PC-9 (cell line): ENCODE measurements at regions not wholly inside any gene's neighbourhood (a gene's known extent, or its start where the extent isn't known, plus 50 kb on each side); places are given as distances from the start of the nearest gene placed in this dataset.

Experiments
- BruUV-seq: library from RNA; stranded (reverse); fragments of 400-500 nt; replicated peaks from 2 replicates; lab custom pipeline; 2021; lab: Mats Ljungman, UMichigan
- CTCF ChIA-PET: fragments of 300-600 bp; sonication (Branson Sonifier 250); formaldehyde crosslinking; loops from one replicate; lab custom pipeline; 2022; ENCODE audit warnings: antibody characterized with exemption; lab: Charles Lee
- POLR2A ChIA-PET: fragments of 300-600 bp; sonication (Branson Sonifier 250); formaldehyde crosslinking; loops from one replicate; lab custom pipeline; 2022; ENCODE audit warnings: antibody characterized with exemption; ENCODE audit not compliant: unreplicated experiment; lab: Charles Lee
- DNase-seq, 2 experiments: peaks; one replicate each; pipeline versions ENCODE4 v3.0.0 to v3.0.0-alpha.2; 2015 to 2022; ENCODE audit warnings: mixed read lengths in 1 of 2
- H2AFZ ChIP-seq: fragments of 200-600 bp; sonication (generic); 2 replicates; pipeline ENCODE4 v1.8.1; 2017; ENCODE audit warnings: antibody characterized with exemption
- H3F3A ChIP-seq: fragments of 200-600 bp; sonication (generic); 2 replicates; pipeline ENCODE4 v1.8.1; 2017; ENCODE audit warnings: antibody characterized with exemption, mild to moderate bottlenecking, low read depth; ENCODE audit not compliant: insufficient read depth
- H3K27ac ChIP-seq: fragments of 200-600 bp; sonication (generic); 2 replicates; pipeline ENCODE4 v1.6.1; 2016; ENCODE audit warnings: mixed run types
- H3K27me3 ChIP-seq: fragments of 200-600 bp; sonication (generic); 2 replicates; pipeline ENCODE4 v1.6.1; 2016; ENCODE audit warnings: low read depth, mixed run types; ENCODE audit not compliant: insufficient read depth
- H3K36me3 ChIP-seq: fragments of 200-600 bp; sonication (generic); 2 replicates; pipeline ENCODE4 v1.6.1; 2016; ENCODE audit warnings: low read depth, mixed run types
- H3K4me1 ChIP-seq: fragments of 200-600 bp; sonication (generic); replicated peaks from 2 replicates; pipeline ENCODE4 v1.6.1; 2016; ENCODE audit warnings: mixed run types; ENCODE audit not compliant: insufficient read depth
- H3K4me2 ChIP-seq: fragments of 200-600 bp; sonication (generic); 2 replicates; pipeline ENCODE4 v1.6.1; 2017; ENCODE audit warnings: mixed run types
- H3K4me3 ChIP-seq: fragments of 200-600 bp; sonication (generic); 2 replicates; pipeline ENCODE4 v1.6.1; 2016; ENCODE audit warnings: mixed run types
- H3K79me2 ChIP-seq: fragments of 200-600 bp; sonication (generic); 2 replicates; pipeline ENCODE4 v1.6.1; 2017; ENCODE audit warnings: low read depth, mixed run types
- H3K9me2 ChIP-seq: fragments of 200-600 bp; sonication (generic); 2 replicates; pipeline ENCODE4 v1.8.1; 2017; ENCODE audit warnings: mild to moderate bottlenecking; ENCODE audit not compliant: insufficient read depth
- H3K9me3 ChIP-seq: fragments of 200-600 bp; sonication (generic); 2 replicates; pipeline ENCODE4 v1.8.1; 2016; ENCODE audit warnings: low read depth; ENCODE audit not compliant: insufficient read depth
- H4K20me1 ChIP-seq: fragments of 200-600 bp; sonication (generic); 2 replicates; pipeline ENCODE4 v1.8.1; 2017; ENCODE audit not compliant: insufficient read depth
- CTCF ChIP-seq: fragments of 200-600 bp; sonication (generic); conservative IDR thresholded peaks from 2 replicates; pipeline ENCODE4 v1.6.1; 2017; ENCODE audit warnings: mixed run types, antibody characterized with exemption, mild to moderate bottlenecking, moderate library complexity
- EZH2 ChIP-seq: fragments of 200-600 bp; sonication (generic); IDR thresholded peaks from 2 replicates; pipeline ENCODE4 v1.8.0; 2017; ENCODE audit warnings: antibody characterized with exemption, low read depth
- intact Hi-C: fragments of 100-400 bp; cut with micrococcal nuclease; formaldehyde crosslinking; loops from one replicate; pipeline ENCODE4 v1.10.0; 2022; ENCODE audit not compliant: unreplicated experiment

DNA sequence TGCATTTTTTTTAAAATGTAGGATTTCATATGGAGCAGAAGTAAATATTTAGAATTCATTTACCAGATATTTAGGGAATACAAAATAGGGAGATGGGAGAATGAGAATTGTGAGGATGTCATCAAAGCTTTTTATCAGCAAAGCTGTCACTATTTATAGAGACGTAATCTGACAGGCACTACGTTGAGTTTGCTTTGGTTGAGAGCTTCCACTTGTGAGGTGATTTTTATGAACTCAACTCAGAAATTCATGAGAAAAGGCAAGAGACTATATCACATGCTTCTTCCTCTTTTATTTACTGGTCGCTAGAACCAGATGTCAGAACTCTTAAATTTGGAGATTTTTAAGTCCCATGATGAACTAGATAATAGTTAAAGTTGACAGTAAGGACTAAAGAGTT lies 211.2 kb downstream of the GBA3 start:
- CTCF ChIA-PET = no interaction called here
- H3K4me2 ChIP-seq = no peak overlapping the region
- H4K20me1 ChIP-seq = no peaks in the 10 kb centered on the region
- no peaks in the 10 kb centered on the region for H3K36me3 ChIP-seq
- H3K4me3 ChIP-seq = no peak overlapping the region
- H3K27me3 ChIP-seq = no peaks in the 10 kb centered on the region
- no peaks in the 10 kb centered on the region for H3K9me3 ChIP-seq
- DNase-seq = no peak
- H3F3A ChIP-seq = no peaks in the 10 kb centered on the region
- POLR2A ChIA-PET = no interaction called here
- TF ChIP-seq CTCF (no peak), EZH2 (no peak)
- no peaks in the 10 kb centered on the region for H3K4me1 ChIP-seq
- H3K9me2 ChIP-seq = no peaks in the 10 kb centered on the region
- intact Hi-C loops = no loop called here
- BruUV-seq = no TSS peak
- H3K27ac ChIP-seq = no peak overlapping the region
- H3K79me2 ChIP-seq = no peaks in the 10 kb centered on the region
- no peak overlapping the region for H2AFZ ChIP-seq

- Histone ChIP-seq H3K4me2 (no peak overlapping the region), H3K36me3 (no peaks in the 10 kb centered on the region), H3K27ac (no peak overlapping the region), H3K79me2 (no peaks in the 10 kb centered on the region), H3K9me2 (no peaks in the 10 kb centered on the region), H4K20me1 (no peaks in the 10 kb centered on the region), H3K9me3 (no peaks in the 10 kb centered on the region), H3K4me3 (no peak overlapping the region), H3F3A (no peaks in the 10 kb centered on the region), H2AFZ (no peak overlapping the region), H3K4me1 (no peaks in the 10 kb centered on the region), H3K27me3 (no peaks in the 10 kb centered on the region)
- ChIA-PET CTCF (no interaction called here), POLR2A (no interaction called here)
- BruUV-seq = no TSS peak
- intact Hi-C loops = no loop called here
- TF ChIP-seq CTCF (no peak), EZH2 (no peak)
- DNase-seq = no peak
These were observed 208.9 kb downstream of the GBA3 start for GRCh38 chr4:22901631-22902030.

DNA sequence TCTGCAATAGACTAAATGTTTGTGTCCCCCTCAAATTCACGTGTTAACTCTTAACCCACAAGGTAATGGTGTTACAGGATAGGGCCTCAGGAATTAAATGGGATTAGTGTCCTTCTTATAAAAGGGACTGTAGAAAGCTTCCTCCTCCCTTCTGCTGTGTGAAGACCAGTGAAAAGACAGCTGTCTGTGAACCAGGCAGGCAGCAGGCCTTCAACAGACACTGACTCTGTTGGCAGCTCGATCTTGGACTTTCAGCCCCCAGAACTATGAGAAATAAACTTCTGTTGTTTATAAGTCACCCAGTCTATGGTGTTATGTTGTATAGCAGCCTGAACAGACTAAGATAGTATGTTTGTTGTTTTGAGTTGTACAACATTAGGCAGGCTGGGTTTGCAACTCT lies 208.1 kb downstream of the GBA3 start:
- no TSS peak for BruUV-seq

More for the DNA sequence above, 208.1 kb downstream of the GBA3 start:
- POLR2A ChIA-PET = no interaction called here
- CTCF ChIA-PET = no interaction called here
- no peak overlapping the region for H3K4me2 ChIP-seq
- H3K79me2 ChIP-seq = no peaks in the 10 kb centered on the region
- no peaks in the 10 kb centered on the region for H3F3A ChIP-seq
- H3K36me3 ChIP-seq = no peaks in the 10 kb centered on the region
- no peaks in the 10 kb centered on the region for H3K9me3 ChIP-seq
- H3K27me3 ChIP-seq = no peaks in the 10 kb centered on the region
- intact Hi-C loops = no loop called here
- no peak overlapping the region for H3K27ac ChIP-seq
- no peaks in the 10 kb centered on the region for H3K4me1 ChIP-seq
- no peak overlapping the region for H3K4me3 ChIP-seq
- DNase-seq = no peak
- H4K20me1 ChIP-seq = no peaks in the 10 kb centered on the region
- no peak overlapping the region for H2AFZ ChIP-seq
- H3K9me2 ChIP-seq = no peaks in the 10 kb centered on the region
- TF ChIP-seq CTCF (no peak), EZH2 (no peak)
